HEK293 (cell line): ENCODE measurements at regions not wholly inside any gene's neighbourhood (a gene's known extent, or its start where the extent isn't known, plus 50 kb on each side); places are given as distances from the start of the nearest gene placed in this dataset.

Experiments used
- CTCF ChIA-PET: fragments of 350-600 bp; formaldehyde crosslinking; extraction: SDS; loops from one replicate; lab custom pipeline; 2021; ENCODE audit warnings: antibody characterized with exemption; lab: Yijun Ruan, JAX
- POLR2A ChIA-PET: fragments of 300-600 bp; formaldehyde crosslinking; extraction: SDS; loops from one replicate; lab custom pipeline; 2020; ENCODE audit warnings: antibody characterized with exemption, inconsistent platforms; lab: Yijun Ruan, JAX
- H3K27ac ChIP-seq: fragments of 200-500 bp; sonication (Bioruptor generic); 2 replicates; pipeline ENCODE4 v1.5.1; 2014; ENCODE audit warnings: low read depth, low read length, control low read depth, inconsistent platforms; ENCODE audit errors: extremely low read depth
- H3K36me3 ChIP-seq, 2 experiments: fragments of 200-500 bp in 1 of 2; sonication (Bioruptor generic) in 1 of 2; 1 replicate in 1 of 2; 2 replicates in 1 of 2; pipeline ENCODE4 v1.5.1; 2014 to 2017; ENCODE audit warnings: inconsistent platforms in 2 of 2, low read length in 2 of 2; ENCODE audit not compliant: control insufficient read depth in 2 of 2, insufficient read depth in 1 of 2
- H3K4me1 ChIP-seq: fragments of 200-500 bp; sonication (Bioruptor generic); 2 replicates; pipeline ENCODE4 v1.5.1; 2014; ENCODE audit warnings: mild to moderate bottlenecking, low read length, inconsistent platforms; ENCODE audit not compliant: control insufficient read depth, insufficient read depth
- H3K4me3 ChIP-seq: 2 replicates; pipeline ENCODE4 v1.5.1; 2011; ENCODE audit warnings: low read depth, mild to moderate bottlenecking, control low read depth, low read length, moderate library complexity
- H3K9me3 ChIP-seq: fragments of 200-500 bp; sonication (Bioruptor generic); 2 replicates; pipeline ENCODE4 v1.5.1; 2014; ENCODE audit warnings: low read depth, low read length, inconsistent platforms; ENCODE audit not compliant: control insufficient read depth, insufficient read depth
- SCRT2 ChIP-seq: fragments of 450-650 bp; formaldehyde crosslinking; IDR thresholded peaks from 2 replicates; pipeline ENCODE4 v1.5.1; 2016; ENCODE audit warnings: missing biosample characterization, missing genetic modification characterization
- ZBTB17 ChIP-seq: fragments of 450-650 bp; formaldehyde crosslinking; IDR thresholded peaks from 2 replicates; pipeline ENCODE4 v1.5.1; 2016; ENCODE audit warnings: missing biosample characterization, missing genetic modification characterization
- ZBTB20 ChIP-seq: fragments of 450-650 bp; formaldehyde crosslinking; IDR thresholded peaks from 2 replicates; pipeline ENCODE4 v1.5.1; 2016; ENCODE audit warnings: missing biosample characterization, missing genetic modification characterization
- ZBTB48 ChIP-seq: fragments of 450-650 bp; formaldehyde crosslinking; IDR thresholded peaks from 2 replicates; pipeline ENCODE4 v1.5.1; 2016; ENCODE audit warnings: missing biosample characterization, missing genetic modification characterization
- ZNF140 ChIP-seq: fragments of 450-650 bp; formaldehyde crosslinking; IDR thresholded peaks from 2 replicates; pipeline ENCODE4 v1.5.1; 2016; ENCODE audit warnings: missing biosample characterization, missing genetic modification characterization
- ZNF311 ChIP-seq: fragments of 450-650 bp; formaldehyde crosslinking; IDR thresholded peaks from 2 replicates; pipeline ENCODE4 v1.5.1; 2017; ENCODE audit warnings: missing biosample characterization, missing genetic modification characterization, borderline replicate concordance
- ZNF354C ChIP-seq: fragments of 450-650 bp; formaldehyde crosslinking; IDR thresholded peaks from 2 replicates; pipeline ENCODE4 v1.5.1; 2016; ENCODE audit warnings: missing biosample characterization, missing genetic modification characterization, low read depth, borderline replicate concordance
- ZNF423 ChIP-seq: fragments of 450-650 bp; formaldehyde crosslinking; IDR thresholded peaks from 2 replicates; pipeline ENCODE4 v1.5.1; 2016; ENCODE audit warnings: missing biosample characterization, missing genetic modification characterization
- ZNF510 ChIP-seq: fragments of 450-650 bp; formaldehyde crosslinking; IDR thresholded peaks from 2 replicates; pipeline ENCODE4 v1.5.1; 2018; ENCODE audit warnings: mild to moderate bottlenecking, missing genetic modification characterization, missing biosample characterization; ENCODE audit not compliant: insufficient replicate concordance
- ZNF549 ChIP-seq: fragments of 450-650 bp; IDR thresholded peaks from 2 replicates; pipeline ENCODE4 v1.5.1; 2018; ENCODE audit warnings: missing biosample characterization, missing genetic modification characterization, mild to moderate bottlenecking, inconsistent platforms, moderate library complexity
- ZNF664 ChIP-seq: fragments of 450-650 bp; formaldehyde crosslinking; IDR thresholded peaks from 2 replicates; pipeline ENCODE4 v1.5.1; 2016; ENCODE audit warnings: missing biosample characterization, missing genetic modification characterization
- ZNF670 ChIP-seq: fragments of 450-650 bp; formaldehyde crosslinking; IDR thresholded peaks from 2 replicates; pipeline ENCODE4 v1.5.1; 2016; ENCODE audit warnings: missing biosample characterization, missing genetic modification characterization, low read depth
- ZNF792 ChIP-seq: fragments of 450-650 bp; formaldehyde crosslinking; IDR thresholded peaks from 2 replicates; pipeline ENCODE4 v1.5.1; 2016; ENCODE audit warnings: missing biosample characterization, missing genetic modification characterization
- TF ChIP-seq, protein P1 (sequence below): fragments of 450-650 bp; formaldehyde crosslinking; IDR thresholded peaks from 2 replicates; pipeline ENCODE4 v1.5.1; 2016; ENCODE audit warnings: missing biosample characterization, missing genetic modification characterization
- TF ChIP-seq, protein P2 (sequence below): fragments of 450-650 bp; formaldehyde crosslinking; IDR thresholded peaks from 2 replicates; pipeline ENCODE4 v1.5.1; 2017; ENCODE audit warnings: missing biosample characterization, missing genetic modification characterization
- TF ChIP-seq, protein P3 (sequence below): fragments of 450-650 bp; formaldehyde crosslinking; conservative IDR thresholded peaks from 2 replicates; pipeline ENCODE4 v1.5.1; 2016; ENCODE audit warnings: low read depth, missing biosample characterization, missing genetic modification characterization
- TF ChIP-seq, protein P4 (sequence below): fragments of 450-650 bp; formaldehyde crosslinking; IDR thresholded peaks from 2 replicates; pipeline ENCODE4 v1.5.1; 2016; ENCODE audit warnings: missing biosample characterization, missing genetic modification characterization
- TF ChIP-seq, protein P5 (sequence below): fragments of 450-650 bp; formaldehyde crosslinking; IDR thresholded peaks from 2 replicates; pipeline ENCODE4 v1.5.1; 2016; ENCODE audit warnings: missing biosample characterization, missing genetic modification characterization
- TF ChIP-seq, protein P6 (sequence below): fragments of 450-650 bp; formaldehyde crosslinking; IDR thresholded peaks from 2 replicates; pipeline ENCODE4 v1.5.1; 2016; ENCODE audit warnings: missing biosample characterization, missing genetic modification characterization, borderline replicate concordance

DNA sequence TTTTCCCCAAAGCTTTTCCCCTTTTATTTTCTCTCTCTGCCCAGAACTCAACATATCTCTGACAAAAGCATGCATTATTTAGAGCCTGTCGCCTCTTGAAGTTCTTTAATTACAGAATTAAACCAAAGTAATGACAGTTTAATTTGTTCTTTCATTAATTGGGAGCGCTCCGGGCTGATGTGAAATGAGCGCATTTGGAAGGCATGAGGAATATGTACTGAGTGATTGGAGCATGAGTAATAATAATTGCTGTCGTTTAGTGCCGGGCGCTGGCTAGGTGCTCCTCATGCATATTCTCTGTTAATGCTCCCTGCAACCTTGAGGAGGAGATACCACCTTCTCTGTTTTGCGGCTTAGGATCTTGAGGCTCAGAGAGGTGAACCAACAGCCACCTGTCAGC, 120.5 kb downstream of the SLC25A47 start (continued):
- TF ChIP-seq, protein P1, sequence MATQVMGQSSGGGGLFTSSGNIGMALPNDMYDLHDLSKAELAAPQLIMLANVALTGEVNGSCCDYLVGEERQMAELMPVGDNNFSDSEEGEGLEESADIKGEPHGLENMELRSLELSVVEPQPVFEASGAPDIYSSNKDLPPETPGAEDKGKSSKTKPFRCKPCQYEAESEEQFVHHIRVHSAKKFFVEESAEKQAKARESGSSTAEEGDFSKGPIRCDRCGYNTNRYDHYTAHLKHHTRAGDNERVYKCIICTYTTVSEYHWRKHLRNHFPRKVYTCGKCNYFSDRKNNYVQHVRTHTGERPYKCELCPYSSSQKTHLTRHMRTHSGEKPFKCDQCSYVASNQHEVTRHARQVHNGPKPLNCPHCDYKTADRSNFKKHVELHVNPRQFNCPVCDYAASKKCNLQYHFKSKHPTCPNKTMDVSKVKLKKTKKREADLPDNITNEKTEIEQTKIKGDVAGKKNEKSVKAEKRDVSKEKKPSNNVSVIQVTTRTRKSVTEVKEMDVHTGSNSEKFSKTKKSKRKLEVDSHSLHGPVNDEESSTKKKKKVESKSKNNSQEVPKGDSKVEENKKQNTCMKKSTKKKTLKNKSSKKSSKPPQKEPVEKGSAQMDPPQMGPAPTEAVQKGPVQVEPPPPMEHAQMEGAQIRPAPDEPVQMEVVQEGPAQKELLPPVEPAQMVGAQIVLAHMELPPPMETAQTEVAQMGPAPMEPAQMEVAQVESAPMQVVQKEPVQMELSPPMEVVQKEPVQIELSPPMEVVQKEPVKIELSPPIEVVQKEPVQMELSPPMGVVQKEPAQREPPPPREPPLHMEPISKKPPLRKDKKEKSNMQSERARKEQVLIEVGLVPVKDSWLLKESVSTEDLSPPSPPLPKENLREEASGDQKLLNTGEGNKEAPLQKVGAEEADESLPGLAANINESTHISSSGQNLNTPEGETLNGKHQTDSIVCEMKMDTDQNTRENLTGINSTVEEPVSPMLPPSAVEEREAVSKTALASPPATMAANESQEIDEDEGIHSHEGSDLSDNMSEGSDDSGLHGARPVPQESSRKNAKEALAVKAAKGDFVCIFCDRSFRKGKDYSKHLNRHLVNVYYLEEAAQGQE (tag by site-specific recombination), result no peak
- TF ChIP-seq ZBTB48 (tag by site-specific recombination) (no peak), ZBTB20 (tag by site-specific recombination) (no peak), ZNF549 (tag by site-specific recombination) (no peak), SCRT2 (tag by site-specific recombination) (no peak), ZNF670 (tag by site-specific recombination) (no peak), ZNF664 (no peak), ZNF311 (tag by site-specific recombination) (no peak)
- TF ChIP-seq, protein P2, sequence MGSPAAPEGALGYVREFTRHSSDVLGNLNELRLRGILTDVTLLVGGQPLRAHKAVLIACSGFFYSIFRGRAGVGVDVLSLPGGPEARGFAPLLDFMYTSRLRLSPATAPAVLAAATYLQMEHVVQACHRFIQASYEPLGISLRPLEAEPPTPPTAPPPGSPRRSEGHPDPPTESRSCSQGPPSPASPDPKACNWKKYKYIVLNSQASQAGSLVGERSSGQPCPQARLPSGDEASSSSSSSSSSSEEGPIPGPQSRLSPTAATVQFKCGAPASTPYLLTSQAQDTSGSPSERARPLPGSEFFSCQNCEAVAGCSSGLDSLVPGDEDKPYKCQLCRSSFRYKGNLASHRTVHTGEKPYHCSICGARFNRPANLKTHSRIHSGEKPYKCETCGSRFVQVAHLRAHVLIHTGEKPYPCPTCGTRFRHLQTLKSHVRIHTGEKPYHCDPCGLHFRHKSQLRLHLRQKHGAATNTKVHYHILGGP (tag by site-specific recombination), result no peak
- TF ChIP-seq, protein P3, sequence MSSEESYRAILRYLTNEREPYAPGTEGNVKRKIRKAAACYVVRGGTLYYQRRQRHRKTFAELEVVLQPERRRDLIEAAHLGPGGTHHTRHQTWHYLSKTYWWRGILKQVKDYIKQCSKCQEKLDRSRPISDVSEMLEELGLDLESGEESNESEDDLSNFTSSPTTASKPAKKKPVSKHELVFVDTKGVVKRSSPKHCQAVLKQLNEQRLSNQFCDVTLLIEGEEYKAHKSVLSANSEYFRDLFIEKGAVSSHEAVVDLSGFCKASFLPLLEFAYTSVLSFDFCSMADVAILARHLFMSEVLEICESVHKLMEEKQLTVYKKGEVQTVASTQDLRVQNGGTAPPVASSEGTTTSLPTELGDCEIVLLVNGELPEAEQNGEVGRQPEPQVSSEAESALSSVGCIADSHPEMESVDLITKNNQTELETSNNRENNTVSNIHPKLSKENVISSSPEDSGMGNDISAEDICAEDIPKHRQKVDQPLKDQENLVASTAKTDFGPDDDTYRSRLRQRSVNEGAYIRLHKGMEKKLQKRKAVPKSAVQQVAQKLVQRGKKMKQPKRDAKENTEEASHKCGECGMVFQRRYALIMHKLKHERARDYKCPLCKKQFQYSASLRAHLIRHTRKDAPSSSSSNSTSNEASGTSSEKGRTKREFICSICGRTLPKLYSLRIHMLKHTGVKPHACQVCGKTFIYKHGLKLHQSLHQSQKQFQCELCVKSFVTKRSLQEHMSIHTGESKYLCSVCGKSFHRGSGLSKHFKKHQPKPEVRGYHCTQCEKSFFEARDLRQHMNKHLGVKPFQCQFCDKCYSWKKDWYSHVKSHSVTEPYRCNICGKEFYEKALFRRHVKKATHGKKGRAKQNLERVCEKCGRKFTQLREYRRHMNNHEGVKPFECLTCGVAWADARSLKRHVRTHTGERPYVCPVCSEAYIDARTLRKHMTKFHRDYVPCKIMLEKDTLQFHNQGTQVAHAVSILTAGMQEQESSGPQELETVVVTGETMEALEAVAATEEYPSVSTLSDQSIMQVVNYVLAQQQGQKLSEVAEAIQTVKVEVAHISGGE (tag by site-specific recombination), result no peak

DNA sequence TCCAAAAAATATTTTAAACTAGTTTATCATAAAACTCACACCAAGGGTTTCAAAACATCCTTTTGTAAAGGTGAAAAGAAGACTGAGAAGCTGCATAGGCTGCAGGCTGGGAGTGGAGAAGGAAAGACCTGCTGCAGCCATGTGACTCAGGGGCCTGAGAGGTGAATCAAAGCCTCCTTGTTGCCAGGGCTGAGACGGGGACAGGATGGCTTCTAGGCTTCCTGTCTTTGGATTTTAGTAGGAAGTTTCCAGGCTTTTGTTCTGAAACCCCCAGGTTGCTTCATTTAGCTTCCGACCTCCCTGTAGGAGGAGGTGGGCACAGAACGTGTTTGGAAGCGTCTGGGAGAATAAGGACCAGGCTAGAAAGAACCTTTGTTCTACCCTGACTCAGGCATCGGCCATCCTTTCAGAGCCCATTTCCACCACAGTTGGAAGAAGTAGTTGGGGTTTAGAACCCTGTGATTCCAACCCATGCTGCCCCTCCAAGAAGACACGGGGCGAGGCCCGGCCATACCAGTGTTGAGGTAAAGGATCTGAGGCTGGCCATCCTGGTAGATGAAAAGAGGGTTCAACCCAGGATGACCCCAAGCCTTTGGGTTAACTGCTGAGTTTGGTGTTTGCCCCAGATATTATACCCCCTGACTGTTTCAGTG, 122.4 kb downstream of the SLC25A47 start:
- Histone ChIP-seq H3K4me3 (no peak overlapping the region), H3K27ac (no peak overlapping the region), H3K4me1 (peaks cover 2% of the 10 kb centered on the region), H3K36me3 (no peaks in the 10 kb centered on the region), H3K9me3 (no peaks in the 10 kb centered on the region)
- ChIA-PET POLR2A (no interaction called here), CTCF (interaction anchor here (0.6 to 1.4 kb wide), 2 partner anchors 146 to 201 kb away, joined by 3 read pairs; no protein-coding TSS in a partner anchor)
- no peak for TF ChIP-seq ZBTB17 (tag by site-specific recombination)
- no peak for TF ChIP-seq ZNF423 (tag by site-specific recombination)
- TF ChIP-seq, protein P4, sequence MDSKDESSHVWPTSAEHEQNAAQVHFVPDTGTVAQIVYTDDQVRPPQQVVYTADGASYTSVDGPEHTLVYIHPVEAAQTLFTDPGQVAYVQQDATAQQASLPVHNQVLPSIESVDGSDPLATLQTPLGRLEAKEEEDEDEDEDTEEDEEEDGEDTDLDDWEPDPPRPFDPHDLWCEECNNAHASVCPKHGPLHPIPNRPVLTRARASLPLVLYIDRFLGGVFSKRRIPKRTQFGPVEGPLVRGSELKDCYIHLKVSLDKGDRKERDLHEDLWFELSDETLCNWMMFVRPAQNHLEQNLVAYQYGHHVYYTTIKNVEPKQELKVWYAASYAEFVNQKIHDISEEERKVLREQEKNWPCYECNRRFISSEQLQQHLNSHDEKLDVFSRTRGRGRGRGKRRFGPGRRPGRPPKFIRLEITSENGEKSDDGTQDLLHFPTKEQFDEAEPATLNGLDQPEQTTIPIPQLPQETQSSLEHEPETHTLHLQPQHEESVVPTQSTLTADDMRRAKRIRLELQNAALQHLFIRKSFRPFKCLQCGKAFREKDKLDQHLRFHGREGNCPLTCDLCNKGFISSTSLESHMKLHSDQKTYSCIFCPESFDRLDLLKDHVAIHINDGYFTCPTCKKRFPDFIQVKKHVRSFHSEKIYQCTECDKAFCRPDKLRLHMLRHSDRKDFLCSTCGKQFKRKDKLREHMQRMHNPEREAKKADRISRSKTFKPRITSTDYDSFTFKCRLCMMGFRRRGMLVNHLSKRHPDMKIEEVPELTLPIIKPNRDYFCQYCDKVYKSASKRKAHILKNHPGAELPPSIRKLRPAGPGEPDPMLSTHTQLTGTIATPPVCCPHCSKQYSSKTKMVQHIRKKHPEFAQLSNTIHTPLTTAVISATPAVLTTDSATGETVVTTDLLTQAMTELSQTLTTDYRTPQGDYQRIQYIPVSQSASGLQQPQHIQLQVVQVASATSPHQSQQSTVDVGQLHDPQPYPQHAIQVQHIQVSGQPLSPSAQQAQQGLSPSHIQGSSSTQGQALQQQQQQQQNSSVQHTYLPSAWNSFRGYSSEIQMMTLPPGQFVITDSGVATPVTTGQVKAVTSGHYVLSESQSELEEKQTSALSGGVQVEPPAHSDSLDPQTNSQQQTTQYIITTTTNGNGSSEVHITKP (tag by site-specific recombination), result no peak
- no peak for TF ChIP-seq ZNF140
- TF ChIP-seq ZNF510 (tag by site-specific recombination), result no peak
- no peak for TF ChIP-seq ZNF354C
- TF ChIP-seq, protein P5, sequence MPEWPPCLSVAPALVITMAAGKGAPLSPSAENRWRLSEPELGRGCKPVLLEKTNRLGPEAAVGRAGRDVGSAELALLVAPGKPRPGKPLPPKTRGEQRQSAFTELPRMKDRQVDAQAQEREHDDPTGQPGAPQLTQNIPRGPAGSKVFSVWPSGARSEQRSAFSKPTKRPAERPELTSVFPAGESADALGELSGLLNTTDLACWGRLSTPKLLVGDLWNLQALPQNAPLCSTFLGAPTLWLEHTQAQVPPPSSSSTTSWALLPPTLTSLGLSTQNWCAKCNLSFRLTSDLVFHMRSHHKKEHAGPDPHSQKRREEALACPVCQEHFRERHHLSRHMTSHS (tag by site-specific recombination), result no peak
- TF ChIP-seq ZNF792, result no peak
- TF ChIP-seq, protein P6, sequence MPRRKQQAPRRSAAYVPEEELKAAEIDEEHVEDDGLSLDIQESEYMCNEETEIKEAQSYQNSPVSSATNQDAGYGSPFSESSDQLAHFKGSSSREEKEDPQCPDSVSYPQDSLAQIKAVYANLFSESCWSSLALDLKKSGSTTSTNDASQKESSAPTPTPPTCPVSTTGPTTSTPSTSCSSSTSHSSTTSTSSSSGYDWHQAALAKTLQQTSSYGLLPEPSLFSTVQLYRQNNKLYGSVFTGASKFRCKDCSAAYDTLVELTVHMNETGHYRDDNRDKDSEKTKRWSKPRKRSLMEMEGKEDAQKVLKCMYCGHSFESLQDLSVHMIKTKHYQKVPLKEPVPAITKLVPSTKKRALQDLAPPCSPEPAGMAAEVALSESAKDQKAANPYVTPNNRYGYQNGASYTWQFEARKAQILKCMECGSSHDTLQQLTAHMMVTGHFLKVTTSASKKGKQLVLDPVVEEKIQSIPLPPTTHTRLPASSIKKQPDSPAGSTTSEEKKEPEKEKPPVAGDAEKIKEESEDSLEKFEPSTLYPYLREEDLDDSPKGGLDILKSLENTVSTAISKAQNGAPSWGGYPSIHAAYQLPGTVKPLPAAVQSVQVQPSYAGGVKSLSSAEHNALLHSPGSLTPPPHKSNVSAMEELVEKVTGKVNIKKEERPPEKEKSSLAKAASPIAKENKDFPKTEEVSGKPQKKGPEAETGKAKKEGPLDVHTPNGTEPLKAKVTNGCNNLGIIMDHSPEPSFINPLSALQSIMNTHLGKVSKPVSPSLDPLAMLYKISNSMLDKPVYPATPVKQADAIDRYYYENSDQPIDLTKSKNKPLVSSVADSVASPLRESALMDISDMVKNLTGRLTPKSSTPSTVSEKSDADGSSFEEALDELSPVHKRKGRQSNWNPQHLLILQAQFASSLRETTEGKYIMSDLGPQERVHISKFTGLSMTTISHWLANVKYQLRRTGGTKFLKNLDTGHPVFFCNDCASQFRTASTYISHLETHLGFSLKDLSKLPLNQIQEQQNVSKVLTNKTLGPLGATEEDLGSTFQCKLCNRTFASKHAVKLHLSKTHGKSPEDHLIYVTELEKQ (tag by site-specific recombination), result no peak
